Keratinocyte (primary cell): ENCODE measurements at regions not wholly inside any gene's neighbourhood (a gene's known extent, or its start where the extent isn't known, plus 50 kb on each side); places are given as distances from the start of the nearest gene placed in this dataset.

Experiments
- DNase-seq: peaks from one replicate; pipeline ENCODE4 v3.0.0-alpha.2; 2011; ENCODE audit warnings: low read depth, missing footprints, low spot score
- FAIRE-seq: peaks from 2 replicates; lab custom pipeline; 2011; peaks lifted over from hg19 to GRCh38; lab: Jason Lieb, UNC
- H2AFZ ChIP-seq: 2 replicates; pipeline ENCODE4 v1.6.0; 2012; ENCODE audit warnings: low read length, control low read depth, inconsistent platforms; ENCODE audit not compliant: control insufficient read depth
- H3K27ac ChIP-seq: 2 replicates; pipeline ENCODE4 v1.5.1; 2011; ENCODE audit warnings: low read length; ENCODE audit not compliant: control insufficient read depth, insufficient read depth
- H3K27me3 ChIP-seq: 3 replicates; pipeline ENCODE4 v1.6.0; 2011; ENCODE audit warnings: low read length; ENCODE audit not compliant: control insufficient read depth, insufficient read depth; ENCODE audit errors: extremely low read depth
- H3K36me3 ChIP-seq, 2 experiments: 2 replicates in 1 of 2; 3 replicates in 1 of 2; pipeline ENCODE4 v1.5.1; 2011; ENCODE audit warnings: low read length in 2 of 2, mild to moderate bottlenecking in 1 of 2; ENCODE audit not compliant: control insufficient read depth in 2 of 2, insufficient read depth in 2 of 2; ENCODE audit errors: extremely low read depth in 1 of 2
- H3K4me1 ChIP-seq: 3 replicates; pipeline ENCODE4 v1.5.1; 2011; ENCODE audit warnings: low read length; ENCODE audit not compliant: control insufficient read depth, insufficient read depth; ENCODE audit errors: extremely low read depth
- H3K4me2 ChIP-seq: 3 replicates; pipeline ENCODE4 v1.6.0; 2011; ENCODE audit warnings: low read depth, low read length; ENCODE audit not compliant: control insufficient read depth, insufficient read depth; ENCODE audit errors: extremely low read depth
- H3K4me3 ChIP-seq, 3 experiments: fragments of 200-600 bp in 1 of 3; sonication (generic) in 1 of 3; 2 replicates in 2 of 3; 3 replicates in 1 of 3; pipeline ENCODE4 v1.5.1; 2011 to 2016; ENCODE audit warnings: low read length in 3 of 3, mild to moderate bottlenecking in 3 of 3, control low read depth in 2 of 3, inconsistent platforms in 1 of 3, low read depth in 1 of 3, mixed read lengths in 1 of 3, mixed run types in 1 of 3, moderate library complexity in 1 of 3; ENCODE audit not compliant: control insufficient read depth in 2 of 3, insufficient read depth in 2 of 3; ENCODE audit errors: extremely low read depth in 1 of 3
- H3K79me2 ChIP-seq: 2 replicates; pipeline ENCODE4 v1.6.0; 2012; ENCODE audit warnings: low read length; ENCODE audit not compliant: control insufficient read depth, insufficient read depth
- H3K9ac ChIP-seq: 3 replicates; pipeline ENCODE4 v1.6.0; 2011; ENCODE audit warnings: low read length; ENCODE audit not compliant: control insufficient read depth, insufficient read depth; ENCODE audit errors: extremely low read depth
- H3K9me1 ChIP-seq: 3 replicates; pipeline ENCODE4 v1.6.0; 2011; ENCODE audit warnings: low read length; ENCODE audit not compliant: control insufficient read depth, insufficient read depth; ENCODE audit errors: extremely low read depth
- H3K9me3 ChIP-seq: 2 replicates; pipeline ENCODE4 v1.5.1; 2012; ENCODE audit warnings: low read depth, low read length; ENCODE audit not compliant: control insufficient read depth
- H4K20me1 ChIP-seq: 3 replicates; pipeline ENCODE4 v1.6.0; 2011; ENCODE audit warnings: low read length; ENCODE audit not compliant: control insufficient read depth, insufficient read depth; ENCODE audit errors: extremely low read depth
- CTCF ChIP-seq, 3 experiments: IDR thresholded peaks in 1 of 3; conservative IDR thresholded peaks in 1 of 3; optimal IDR thresholded peaks in 1 of 3; 2 replicates in 2 of 3; 3 replicates in 1 of 3; pipeline versions ENCODE3 to v1.5.1; 2011; ENCODE audit warnings: low read length in 3 of 3, mild to moderate bottlenecking in 3 of 3, moderate library complexity in 2 of 3, control low read depth in 1 of 3, inconsistent platforms in 1 of 3; ENCODE audit not compliant: insufficient read depth in 2 of 3; ENCODE audit errors: extremely low read depth in 1 of 3
- EZH2 ChIP-seq: IDR thresholded peaks from one replicate; pipeline ENCODE4 v1.6.1; 2012; ENCODE audit warnings: inconsistent platforms, mild to moderate bottlenecking, low read length, moderate library complexity
- dilution Hi-C: fragments of 300-500 bp; cut with MboI; formaldehyde crosslinking; loops from one replicate; pipeline ENCODE4 v1.7.0; 2020; ENCODE audit warnings: low sequenced_read_pairs; ENCODE audit not compliant: extremely low pct_ligation_motif_present

DNA sequence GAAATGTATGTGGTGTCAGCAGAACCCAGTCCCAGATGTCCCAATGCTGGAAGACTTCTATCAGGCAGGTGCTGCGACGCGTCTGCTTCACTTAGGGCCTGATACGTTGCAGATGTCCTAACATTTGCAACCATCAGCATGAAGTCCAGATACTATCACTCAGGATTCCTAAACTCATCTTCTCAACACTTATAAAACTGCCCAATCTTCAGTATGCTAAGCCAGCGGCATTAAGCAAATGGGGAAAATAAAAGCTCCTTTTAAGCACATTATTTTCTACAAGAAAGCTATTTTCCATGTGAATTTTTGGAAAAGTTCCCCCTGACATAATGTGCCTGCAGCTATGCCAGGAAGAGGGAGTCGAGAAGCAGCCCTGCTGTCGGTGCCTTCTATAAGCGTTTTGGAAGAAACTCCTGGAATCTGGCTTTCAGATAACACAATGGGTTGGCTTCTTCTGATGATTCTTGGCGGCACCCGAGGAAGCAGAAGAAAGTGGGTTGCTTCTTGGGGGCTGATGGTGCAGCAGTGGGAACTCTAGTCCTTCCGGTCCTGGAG lies 60.7 kb upstream of the ITGA6 start:
- Histone ChIP-seq H3K4me2 (no peak overlapping the region), H4K20me1 (no peaks in the 10 kb centered on the region), H3K4me1 (peaks cover 6% of the 10 kb centered on the region), H3K27me3 (no peaks in the 10 kb centered on the region), H3K9me1 (no peaks in the 10 kb centered on the region), H3K4me3 (no peak overlapping the region), H3K9me3 (peaks cover 3% of the 10 kb centered on the region), H3K27ac (no peak overlapping the region), H2AFZ (no peak overlapping the region), H3K36me3 (no peaks in the 10 kb centered on the region), H3K79me2 (no peaks in the 10 kb centered on the region), H3K9ac (no peak overlapping the region)
- dilution Hi-C loops: no loop called here
- DNase-seq: no peak
- TF ChIP-seq CTCF (optimal IDR thresholded peaks at IDR 0.05 in 1 of 3, IDR thresholded peaks at IDR 0.05 in 1 of 3, conservative IDR thresholded peaks at IDR 0.05 in 1 of 3; ENCODE audit: extremely low read depth in 1 of 3, insufficient read depth in 2 of 3, low read length in 3 of 3) (no peak), EZH2 (no peak)
- no peak for FAIRE-seq

DNA sequence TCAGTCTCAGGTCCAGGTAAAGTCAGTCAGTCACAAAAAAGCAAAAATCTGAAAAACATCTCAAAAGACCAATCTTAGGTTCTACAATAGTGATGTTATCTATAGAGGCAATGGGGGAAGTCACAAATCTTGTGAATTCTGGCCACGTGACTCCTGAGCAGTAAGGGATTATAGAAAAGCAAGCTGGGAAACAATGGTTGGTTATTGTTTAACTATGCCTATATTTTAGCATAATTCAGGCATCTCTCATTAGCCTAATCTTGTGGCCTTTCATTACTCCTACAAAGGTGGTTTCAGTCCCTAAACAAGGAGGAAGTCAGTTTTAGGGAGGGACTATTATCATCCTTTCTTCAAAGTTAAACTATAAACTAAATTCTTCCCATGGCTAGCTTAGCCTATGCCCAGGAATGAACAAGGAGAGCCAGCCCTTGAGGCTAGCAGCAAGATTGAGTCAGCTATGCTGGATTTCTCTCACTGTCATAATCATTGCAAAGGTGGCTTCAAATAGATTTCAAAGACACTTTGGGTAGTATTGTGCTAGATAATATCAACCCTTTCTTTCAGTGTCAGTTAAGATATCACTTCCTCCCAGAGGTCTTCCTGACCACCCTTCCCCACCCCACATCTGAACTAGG lies 56.4 kb upstream of the ITGA6 start:
- Histone ChIP-seq H3K27ac (no peak overlapping the region), H4K20me1 (no peaks in the 10 kb centered on the region), H3K9me3 (peaks cover 3% of the 10 kb centered on the region), H3K9me1 (no peaks in the 10 kb centered on the region), H3K36me3 (no peaks in the 10 kb centered on the region), H3K79me2 (no peaks in the 10 kb centered on the region), H3K4me3 (no peak overlapping the region), H3K4me1 (peaks cover 34% of the 10 kb centered on the region), H2AFZ (no peak overlapping the region), H3K27me3 (no peaks in the 10 kb centered on the region), H3K9ac (no peak overlapping the region), H3K4me2 (no peak overlapping the region)
- FAIRE-seq (peak; percentile 56), DNase-seq (no peak)
- TF ChIP-seq CTCF (optimal IDR thresholded peaks at IDR 0.05 in 1 of 3, IDR thresholded peaks at IDR 0.05 in 1 of 3, conservative IDR thresholded peaks at IDR 0.05 in 1 of 3; ENCODE audit: extremely low read depth in 1 of 3, insufficient read depth in 2 of 3, low read length in 3 of 3) (no peak), EZH2 (no peak)
- dilution Hi-C loops: no loop called here
